Embryonic facial prominence (tissue), 1 donor: ENCODE measurements at regions not wholly inside any gene's neighbourhood (a gene's known extent, or its start where the extent isn't known, plus 50 kb on each side); places are given as distances from the start of the nearest gene placed in this dataset.
A peak's percentile ranks its signal among the peaks of the same experiment; 100 is the strongest.
"Not testable (repeated sequence)": the region's sequence is repeated elsewhere in the genome, so short reads cannot be mapped to it uniquely, and the experiment has no call there.

Experiments
- DNase-seq: peaks from one replicate; pipeline ENCODE4 v3.0.0-alpha.2; 2016; ENCODE audit errors: extremely low spot score

- no peak for DNase-seq
Measured at GRCh38 chr12:124385219-124385969, 90.5 kb downstream of the RFLNA start.

- DNase-seq, result no peak
Measured at GRCh38 chr12:124384299-124384894, 89.5 kb downstream of the RFLNA start.

- DNase-seq, result no peak
Measured at GRCh38 chr12:124383028-124383427, 88.1 kb downstream of the RFLNA start.

- no peak for DNase-seq
Measured at GRCh38 chr12:124381456-124382296, 86.8 kb downstream of the RFLNA start.

GRCh38 chr12:124380796-124381455 lies 86.0 kb downstream of the RFLNA start:
- DNase-seq, result no peak

- peak; percentile 65 for DNase-seq
Measured at GRCh38 chr12:124379938-124380754, 85.3 kb downstream of the RFLNA start.

- no peak for DNase-seq
Measured at GRCh38 chr12:124379379-124379937, 84.6 kb downstream of the RFLNA start.

GRCh38 chr12:124378926-124379325 lies 84.0 kb downstream of the RFLNA start:
- no peak for DNase-seq

- no peak for DNase-seq
Measured at GRCh38 chr12:124377981-124378509, 83.2 kb downstream of the RFLNA start.

- DNase-seq, result no peak
Measured at GRCh38 chr12:124376435-124376834, 81.5 kb downstream of the RFLNA start.

- DNase-seq, result no peak
Measured at GRCh38 chr12:124375789-124376175, 80.9 kb downstream of the RFLNA start.

- DNase-seq, result no peak
Measured at GRCh38 chr12:124375141-124375788, 80.4 kb downstream of the RFLNA start.

GRCh38 chr12:124374567-124374966 lies 79.7 kb downstream of the RFLNA start:
- no peak for DNase-seq

- no peak for DNase-seq
Measured at GRCh38 chr12:124374147-124374546, 79.3 kb downstream of the RFLNA start.

GRCh38 chr12:124373701-124374100 lies 78.8 kb downstream of the RFLNA start:
- not testable (repeated sequence) for DNase-seq

GRCh38 chr12:124372831-124373230 lies 77.9 kb downstream of the RFLNA start:
- DNase-seq, result no peak

- no peak for DNase-seq
Measured at GRCh38 chr12:124371970-124372555, 77.2 kb downstream of the RFLNA start.

GRCh38 chr12:124371366-124371765 lies 76.5 kb downstream of the RFLNA start:
- DNase-seq, result no peak

- DNase-seq, result no peak
Measured at GRCh38 chr12:124370851-124371250, 76.0 kb downstream of the RFLNA start.

- DNase-seq, result no peak
Measured at GRCh38 chr12:124370384-124370783, 75.5 kb downstream of the RFLNA start.
